ENCODE measurements at regions not wholly inside any gene's neighbourhood (a gene's known extent, or its start where the extent isn't known, plus 50 kb on each side); places are given as distances from the start of the nearest gene placed in this dataset.

GRCh38 chr12:24473097-24473496, 475.8 kb downstream of the BCAT1 start (continued):
- TF ChIP-seq, protein P1, sequence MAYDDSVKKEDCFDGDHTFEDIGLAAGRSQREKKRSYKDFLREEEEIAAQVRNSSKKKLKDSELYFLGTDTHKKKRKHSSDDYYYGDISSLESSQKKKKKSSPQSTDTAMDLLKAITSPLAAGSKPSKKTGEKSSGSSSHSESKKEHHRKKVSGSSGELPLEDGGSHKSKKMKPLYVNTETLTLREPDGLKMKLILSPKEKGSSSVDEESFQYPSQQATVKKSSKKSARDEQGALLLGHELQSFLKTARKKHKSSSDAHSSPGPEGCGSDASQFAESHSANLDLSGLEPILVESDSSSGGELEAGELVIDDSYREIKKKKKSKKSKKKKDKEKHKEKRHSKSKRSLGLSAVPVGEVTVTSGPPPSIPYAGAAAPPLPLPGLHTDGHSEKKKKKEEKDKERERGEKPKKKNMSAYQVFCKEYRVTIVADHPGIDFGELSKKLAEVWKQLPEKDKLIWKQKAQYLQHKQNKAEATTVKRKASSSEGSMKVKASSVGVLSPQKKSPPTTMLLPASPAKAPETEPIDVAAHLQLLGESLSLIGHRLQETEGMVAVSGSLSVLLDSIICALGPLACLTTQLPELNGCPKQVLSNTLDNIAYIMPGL (CRISPR knock-in tag; IDR thresholded peaks at IDR 0.05): no peak

- TF ChIP-seq RELA (CRISPR knock-in tag; IDR thresholded peaks at IDR 0.05; ENCODE audit: borderline replicate concordance): no peak
- TF ChIP-seq, protein P2, sequence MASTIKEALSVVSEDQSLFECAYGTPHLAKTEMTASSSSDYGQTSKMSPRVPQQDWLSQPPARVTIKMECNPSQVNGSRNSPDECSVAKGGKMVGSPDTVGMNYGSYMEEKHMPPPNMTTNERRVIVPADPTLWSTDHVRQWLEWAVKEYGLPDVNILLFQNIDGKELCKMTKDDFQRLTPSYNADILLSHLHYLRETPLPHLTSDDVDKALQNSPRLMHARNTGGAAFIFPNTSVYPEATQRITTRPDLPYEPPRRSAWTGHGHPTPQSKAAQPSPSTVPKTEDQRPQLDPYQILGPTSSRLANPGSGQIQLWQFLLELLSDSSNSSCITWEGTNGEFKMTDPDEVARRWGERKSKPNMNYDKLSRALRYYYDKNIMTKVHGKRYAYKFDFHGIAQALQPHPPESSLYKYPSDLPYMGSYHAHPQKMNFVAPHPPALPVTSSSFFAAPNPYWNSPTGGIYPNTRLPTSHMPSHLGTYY (CRISPR knock-in tag; IDR thresholded peaks at IDR 0.05): no peak
- no peak for TF ChIP-seq ZNF138 (CRISPR knock-in tag; conservative IDR thresholded peaks at IDR 0.05)
- TF ChIP-seq NFATC4 (CRISPR knock-in tag; IDR thresholded peaks at IDR 0.05): no peak
- TF ChIP-seq USF2 (CRISPR knock-in tag; IDR thresholded peaks at IDR 0.05): no peak
- TF ChIP-seq CREB1 (CRISPR knock-in tag; IDR thresholded peaks at IDR 0.05): no peak
- TF ChIP-seq ZBTB21 (CRISPR knock-in tag; IDR thresholded peaks at IDR 0.05; ENCODE audit: borderline replicate concordance): no peak
- TF ChIP-seq FOXK1 (CRISPR knock-in tag; IDR thresholded peaks at IDR 0.05): no peak
- TF ChIP-seq, protein P3, sequence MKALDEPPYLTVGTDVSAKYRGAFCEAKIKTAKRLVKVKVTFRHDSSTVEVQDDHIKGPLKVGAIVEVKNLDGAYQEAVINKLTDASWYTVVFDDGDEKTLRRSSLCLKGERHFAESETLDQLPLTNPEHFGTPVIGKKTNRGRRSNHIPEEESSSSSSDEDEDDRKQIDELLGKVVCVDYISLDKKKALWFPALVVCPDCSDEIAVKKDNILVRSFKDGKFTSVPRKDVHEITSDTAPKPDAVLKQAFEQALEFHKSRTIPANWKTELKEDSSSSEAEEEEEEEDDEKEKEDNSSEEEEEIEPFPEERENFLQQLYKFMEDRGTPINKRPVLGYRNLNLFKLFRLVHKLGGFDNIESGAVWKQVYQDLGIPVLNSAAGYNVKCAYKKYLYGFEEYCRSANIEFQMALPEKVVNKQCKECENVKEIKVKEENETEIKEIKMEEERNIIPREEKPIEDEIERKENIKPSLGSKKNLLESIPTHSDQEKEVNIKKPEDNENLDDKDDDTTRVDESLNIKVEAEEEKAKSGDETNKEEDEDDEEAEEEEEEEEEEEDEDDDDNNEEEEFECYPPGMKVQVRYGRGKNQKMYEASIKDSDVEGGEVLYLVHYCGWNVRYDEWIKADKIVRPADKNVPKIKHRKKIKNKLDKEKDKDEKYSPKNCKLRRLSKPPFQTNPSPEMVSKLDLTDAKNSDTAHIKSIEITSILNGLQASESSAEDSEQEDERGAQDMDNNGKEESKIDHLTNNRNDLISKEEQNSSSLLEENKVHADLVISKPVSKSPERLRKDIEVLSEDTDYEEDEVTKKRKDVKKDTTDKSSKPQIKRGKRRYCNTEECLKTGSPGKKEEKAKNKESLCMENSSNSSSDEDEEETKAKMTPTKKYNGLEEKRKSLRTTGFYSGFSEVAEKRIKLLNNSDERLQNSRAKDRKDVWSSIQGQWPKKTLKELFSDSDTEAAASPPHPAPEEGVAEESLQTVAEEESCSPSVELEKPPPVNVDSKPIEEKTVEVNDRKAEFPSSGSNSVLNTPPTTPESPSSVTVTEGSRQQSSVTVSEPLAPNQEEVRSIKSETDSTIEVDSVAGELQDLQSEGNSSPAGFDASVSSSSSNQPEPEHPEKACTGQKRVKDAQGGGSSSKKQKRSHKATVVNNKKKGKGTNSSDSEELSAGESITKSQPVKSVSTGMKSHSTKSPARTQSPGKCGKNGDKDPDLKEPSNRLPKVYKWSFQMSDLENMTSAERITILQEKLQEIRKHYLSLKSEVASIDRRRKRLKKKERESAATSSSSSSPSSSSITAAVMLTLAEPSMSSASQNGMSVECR (CRISPR knock-in tag; IDR thresholded peaks at IDR 0.05; ENCODE audit: borderline replicate concordance): no peak
- no peak for TF ChIP-seq ZNF532 (CRISPR knock-in tag; IDR thresholded peaks at IDR 0.05; ENCODE audit: borderline replicate concordance)
- ChIA-PET CTCF (no interaction called here), POLR2A (no interaction called here)
- Mint-ChIP-seq H3K27ac (no peak overlapping the region), H3K9me3 (peaks cover 18% of the 10 kb centered on the region), H3K27me3 (ENCODE audit: low read depth) (no peaks in the 10 kb centered on the region), H3K36me3 (no peaks in the 10 kb centered on the region), H3K4me3 (no peak overlapping the region), H3K4me1 (no peaks in the 10 kb centered on the region)
- DNase-seq (ENCODE audit: low spot score) (no peak), ATAC-seq (no peak)
These were observed 478.9 kb downstream of the BCAT1 start for GRCh38 chr12:24470050-24470449.

Data from WTC11 (cell line).